Smooth muscle cell (in vitro differentiated cells): ENCODE measurements at regions not wholly inside any gene's neighbourhood (a gene's known extent, or its start where the extent isn't known, plus 50 kb on each side); places are given as distances from the start of the nearest gene placed in this dataset.
A peak's percentile ranks its signal among the peaks of the same experiment; 100 is the strongest.

ENCODE experiments used
- DNase-seq: peaks from one replicate; lab custom pipeline; 2025; ENCODE audit not compliant: unreplicated experiment; lab: John Stamatoyannopoulos, UW
- H2AFZ ChIP-seq: fragments of 200-600 bp; sonication (generic); 2 replicates; pipeline ENCODE4 v1.6.0; 2016; ENCODE audit warnings: antibody characterized with exemption, low read depth, mild to moderate bottlenecking
- H3F3A ChIP-seq: fragments of 200-600 bp; sonication (generic); 2 replicates; pipeline ENCODE4 v1.6.0; 2017; ENCODE audit warnings: antibody characterized with exemption, low read depth
- H3K27ac ChIP-seq: fragments of 200-600 bp; sonication (generic); 2 replicates; pipeline ENCODE4 v1.5.1; 2016; ENCODE audit warnings: low read depth, mild to moderate bottlenecking
- H3K27me3 ChIP-seq: fragments of 200-600 bp; sonication (generic); 2 replicates; pipeline ENCODE4 v1.6.1; 2016; ENCODE audit warnings: low read depth, mild to moderate bottlenecking
- H3K36me3 ChIP-seq: fragments of 200-600 bp; sonication (generic); 2 replicates; pipeline ENCODE4 v1.5.1; 2016; ENCODE audit warnings: low read depth
- H3K4me1 ChIP-seq: fragments of 200-600 bp; sonication (generic); 2 replicates; pipeline ENCODE4 v1.5.1; 2016; ENCODE audit warnings: low read depth
- H3K4me2 ChIP-seq: fragments of 200-600 bp; sonication (generic); 2 replicates; pipeline ENCODE4 v1.6.0; 2016; ENCODE audit warnings: mild to moderate bottlenecking
- H3K4me3 ChIP-seq: fragments of 200-600 bp; sonication (generic); 2 replicates; pipeline ENCODE4 v1.5.1; 2016; ENCODE audit warnings: mild to moderate bottlenecking
- H3K79me2 ChIP-seq: fragments of 200-600 bp; sonication (generic); 2 replicates; pipeline ENCODE4 v1.6.0; 2016; ENCODE audit warnings: low read depth, mild to moderate bottlenecking
- H3K9ac ChIP-seq: fragments of 200-600 bp; sonication (generic); 2 replicates; pipeline ENCODE4 v1.6.0; 2016; ENCODE audit warnings: low read depth
- H3K9me3 ChIP-seq: fragments of 200-600 bp; sonication (generic); replicated peaks from 2 replicates; pipeline ENCODE4 v1.5.1; 2016; ENCODE audit warnings: low read depth
- H4K20me1 ChIP-seq: fragments of 200-600 bp; sonication (generic); 2 replicates; pipeline ENCODE4 v1.6.0; 2016; ENCODE audit warnings: low read depth
- CTCF ChIP-seq: fragments of 200-600 bp; sonication (generic); IDR thresholded peaks from 2 replicates; pipeline ENCODE4 v1.5.1; 2017; ENCODE audit warnings: borderline replicate concordance, mild to moderate bottlenecking, antibody characterized with exemption; ENCODE audit not compliant: insufficient read depth, poor library complexity, severe bottlenecking
- whole genome bisulfite sequencing: methylation state at CpG from one replicate; pipeline ENCODE4 v1.1.7; 2016; ENCODE audit warnings: low lambda C conversion rate; 5-methylcytosine and 5-hydroxymethylcytosine counted together

DNA sequence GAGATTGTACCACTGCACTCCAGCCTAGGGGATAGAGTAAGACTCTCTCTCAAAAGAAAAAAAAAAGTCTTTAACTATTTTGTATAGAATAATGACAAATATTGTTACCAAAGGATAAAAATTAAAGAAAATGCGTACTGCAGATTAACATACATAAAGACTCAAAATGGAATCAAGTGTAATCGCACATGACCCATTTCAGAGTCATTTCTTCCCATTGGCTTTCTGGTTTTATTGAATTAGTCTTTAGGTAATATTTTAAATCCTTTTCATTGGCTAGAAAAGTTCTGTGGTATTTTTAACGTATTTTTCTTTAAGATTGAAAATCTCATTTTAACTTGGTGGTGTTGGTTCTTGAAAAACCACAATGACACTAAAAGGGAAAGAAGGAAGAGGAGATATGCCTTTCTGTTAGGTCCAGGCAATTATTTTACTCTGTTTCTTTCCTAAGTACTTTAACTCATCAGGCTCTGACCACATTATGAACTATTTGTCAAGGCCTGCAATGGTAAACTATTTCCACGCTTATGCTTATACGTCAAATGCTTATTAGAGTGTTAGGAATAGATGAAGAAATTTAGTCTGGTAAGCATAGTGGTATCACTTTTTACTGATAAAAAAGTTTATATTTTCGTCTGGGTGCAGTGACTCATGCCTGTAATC lies 52.3 kb downstream of the PLEKHG1 start:
- H3K4me3 ChIP-seq = no peak overlapping the region
- no peaks in the 10 kb centered on the region for H4K20me1 ChIP-seq
- no peak for TF ChIP-seq CTCF
- H3K27ac ChIP-seq = peak overlapping the region; percentile 34
- H2AFZ ChIP-seq = no peak overlapping the region
- no peaks in the 10 kb centered on the region for H3F3A ChIP-seq
- DNase-seq = no peak
- peak overlapping the region; percentile 7 for H3K4me2 ChIP-seq
- H3K27me3 ChIP-seq = no peaks in the 10 kb centered on the region
- H3K79me2 ChIP-seq = no peaks in the 10 kb centered on the region
- H3K9me3 ChIP-seq = no peaks in the 10 kb centered on the region
- H3K4me1 ChIP-seq = no peaks in the 10 kb centered on the region
- 52% methylated on average over 6 of the region's 6 CpGs for WGBS
- H3K36me3 ChIP-seq = no peaks in the 10 kb centered on the region
- H3K9ac ChIP-seq = no peak overlapping the region

DNA sequence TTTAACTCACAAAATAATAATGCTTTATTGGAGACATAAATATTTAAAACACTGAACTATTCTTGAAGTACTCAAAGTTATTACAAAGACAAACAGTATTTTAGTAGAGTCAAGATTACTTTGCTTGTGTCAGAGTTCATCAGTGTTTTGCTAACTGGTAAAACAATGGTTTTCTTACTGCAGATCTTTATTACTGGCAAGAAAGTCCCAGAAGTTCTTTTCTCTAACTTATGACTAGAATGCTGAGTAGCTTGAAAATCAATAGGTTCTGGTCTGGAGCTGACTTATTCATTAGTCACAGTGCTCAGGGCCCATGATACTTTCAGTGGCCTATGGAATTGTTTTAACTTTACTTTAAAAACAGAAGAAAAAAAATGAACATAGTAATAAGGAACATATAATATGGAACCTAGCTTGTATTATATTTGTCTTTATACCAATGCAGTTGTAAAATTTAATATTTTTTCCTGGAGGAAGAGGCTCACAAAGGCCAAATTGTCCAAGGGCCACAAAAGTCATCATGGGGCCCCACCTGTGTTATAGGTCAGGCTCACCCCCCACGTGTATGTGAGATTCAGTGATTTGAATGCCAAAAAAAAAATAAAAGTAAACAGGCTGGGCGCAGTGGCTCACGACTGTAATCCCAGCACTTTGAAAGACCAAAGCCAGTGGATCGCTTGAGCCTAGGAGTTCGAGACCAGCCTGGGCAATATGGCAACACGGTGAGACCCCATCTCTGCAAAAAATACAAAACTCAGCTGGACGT lies 53.3 kb downstream of the PLEKHG1 start:
- Histone ChIP-seq H2AFZ (no peak overlapping the region), H4K20me1 (no peaks in the 10 kb centered on the region), H3K27me3 (no peaks in the 10 kb centered on the region), H3K79me2 (no peaks in the 10 kb centered on the region), H3F3A (peaks cover 3% of the 10 kb centered on the region), H3K4me2 (no peak overlapping the region), H3K9ac (no peak overlapping the region), H3K9me3 (no peaks in the 10 kb centered on the region), H3K36me3 (no peaks in the 10 kb centered on the region), H3K4me3 (no peak overlapping the region), H3K27ac (peak overlapping the region; percentile 34), H3K4me1 (no peaks in the 10 kb centered on the region)
- TF ChIP-seq CTCF = no peak
- 97% methylated on average over 7 of the region's 7 CpGs for WGBS
- no peak for DNase-seq

- Histone ChIP-seq H3K27ac (no peak overlapping the region), H3K4me3 (no peak overlapping the region), H4K20me1 (no peaks in the 10 kb centered on the region), H3K79me2 (no peaks in the 10 kb centered on the region), H2AFZ (no peak overlapping the region), H3K9ac (no peak overlapping the region), H3K4me1 (no peaks in the 10 kb centered on the region), H3K9me3 (no peaks in the 10 kb centered on the region), H3K36me3 (no peaks in the 10 kb centered on the region), H3F3A (peaks cover 3% of the 10 kb centered on the region), H3K27me3 (no peaks in the 10 kb centered on the region), H3K4me2 (no peak overlapping the region)
- 97% methylated on average over 3 of the region's 3 CpGs for WGBS
- no peak for DNase-seq
- TF ChIP-seq CTCF = no peak
These were observed 54.9 kb downstream of the PLEKHG1 start for GRCh38 chr6:150654608-150655007.
